PFSK-1 (cell line): ENCODE measurements at regions not wholly inside any gene's neighbourhood (a gene's known extent, or its start where the extent isn't known, plus 50 kb on each side); places are given as distances from the start of the nearest gene placed in this dataset.

Experiments
- FOXP2 ChIP-seq: optimal IDR thresholded peaks from 2 replicates; pipeline ENCODE3; 2011; ENCODE audit warnings: borderline replicate concordance, control low read depth, inconsistent platforms; ENCODE audit not compliant: insufficient read depth; ENCODE audit errors: extremely low read length, extremely low read depth
- POLR2AphosphoS5 ChIP-seq: IDR thresholded peaks from 2 replicates; pipeline ENCODE4 v1.6.1; 2012; ENCODE audit warnings: low read depth, mild to moderate bottlenecking, control low read depth, low read length, moderate library complexity
- REST ChIP-seq, 2 experiments: IDR thresholded peaks; 2 replicates each; pipeline versions ENCODE4 v1.6.1 to v1.8.0; 2011 to 2012; ENCODE audit warnings: low read depth in 2 of 2, low read length in 2 of 2, control low read depth in 1 of 2, inconsistent platforms in 1 of 2, mild to moderate bottlenecking in 1 of 2, moderate library complexity in 1 of 2; ENCODE audit not compliant: insufficient read depth in 1 of 2
- SIN3A ChIP-seq: IDR thresholded peaks from 2 replicates; pipeline ENCODE4 v1.6.1; 2012; ENCODE audit warnings: mild to moderate bottlenecking, low read length, moderate library complexity, borderline replicate concordance; ENCODE audit not compliant: insufficient read depth
- TAF1 ChIP-seq: IDR thresholded peaks from 2 replicates; pipeline ENCODE4 v1.6.1; 2012; ENCODE audit warnings: low read length, control low read depth, borderline replicate concordance; ENCODE audit not compliant: insufficient read depth

- TF ChIP-seq REST (IDR thresholded peaks at IDR 0.05; ENCODE audit: insufficient read depth in 1 of 2, low read depth in 2 of 2, low read length in 2 of 2): no peak
- TF ChIP-seq POLR2AphosphoS5: no peak
- no peak for TF ChIP-seq TAF1
- no peak for TF ChIP-seq SIN3A
- no peak for TF ChIP-seq FOXP2
Observed at GRCh38 chr5:110019780-110020179, 330.1 kb downstream of the MAN2A1 start.

- no peak for TF ChIP-seq TAF1
- no peak for TF ChIP-seq SIN3A
- TF ChIP-seq REST (IDR thresholded peaks at IDR 0.05; ENCODE audit: insufficient read depth in 1 of 2, low read depth in 2 of 2, low read length in 2 of 2): no peak
Observed at GRCh38 chr5:110021251-110021650, 331.5 kb downstream of the MAN2A1 start.

GRCh38 chr5:110025160-110025559 is 335.4 kb downstream of the MAN2A1 start:
- TF ChIP-seq FOXP2: no peak
- no peak for TF ChIP-seq SIN3A

- TF ChIP-seq FOXP2: peak; percentile 41
- no peak for TF ChIP-seq REST (IDR thresholded peaks at IDR 0.05; ENCODE audit: insufficient read depth in 1 of 2, low read depth in 2 of 2, low read length in 2 of 2)
Observed at GRCh38 chr5:110027527-110028322, 338.0 kb downstream of the MAN2A1 start.

GRCh38 chr5:110031402-110032140 is 341.8 kb downstream of the MAN2A1 start:
- no peak for TF ChIP-seq SIN3A
- TF ChIP-seq FOXP2: no peak
- TF ChIP-seq REST (IDR thresholded peaks at IDR 0.05; ENCODE audit: insufficient read depth in 1 of 2, low read depth in 2 of 2, low read length in 2 of 2): no peak
- no peak for TF ChIP-seq TAF1
- TF ChIP-seq POLR2AphosphoS5: no peak
